ENCODE measurements at regions not wholly inside any gene's neighbourhood (a gene's known extent, or its start where the extent isn't known, plus 50 kb on each side); places are given as distances from the start of the nearest gene placed in this dataset.

DNA sequence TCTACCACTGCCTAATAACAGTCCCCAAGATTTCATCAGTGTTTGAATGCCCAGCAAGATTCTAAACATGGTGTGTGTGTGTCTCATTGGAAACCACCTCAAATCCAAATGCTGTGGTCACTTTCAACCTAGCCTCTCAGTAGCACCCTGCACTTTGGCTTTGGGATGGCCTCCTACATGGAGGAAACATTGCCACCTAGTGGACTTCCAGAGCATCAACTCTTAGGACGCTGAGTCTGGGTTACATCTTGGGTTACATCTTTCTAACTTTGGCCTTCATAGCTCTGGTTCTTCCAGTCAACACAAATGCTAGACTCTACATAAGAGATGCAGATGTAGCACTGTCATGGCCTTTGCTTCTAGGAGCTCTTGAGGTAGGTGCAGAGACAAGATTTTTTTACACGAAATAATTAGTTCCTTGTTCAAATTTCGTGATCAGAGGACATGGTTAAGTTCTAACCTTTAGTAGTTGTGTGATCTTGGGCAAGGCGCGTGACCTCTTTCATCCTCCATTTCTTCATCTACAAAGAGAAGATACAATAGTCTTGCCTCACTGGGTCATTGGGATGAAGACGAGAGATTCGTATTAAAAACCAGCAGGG lies 113.5 kb upstream of the VASH1 start:
- TF ChIP-seq, protein P1, sequence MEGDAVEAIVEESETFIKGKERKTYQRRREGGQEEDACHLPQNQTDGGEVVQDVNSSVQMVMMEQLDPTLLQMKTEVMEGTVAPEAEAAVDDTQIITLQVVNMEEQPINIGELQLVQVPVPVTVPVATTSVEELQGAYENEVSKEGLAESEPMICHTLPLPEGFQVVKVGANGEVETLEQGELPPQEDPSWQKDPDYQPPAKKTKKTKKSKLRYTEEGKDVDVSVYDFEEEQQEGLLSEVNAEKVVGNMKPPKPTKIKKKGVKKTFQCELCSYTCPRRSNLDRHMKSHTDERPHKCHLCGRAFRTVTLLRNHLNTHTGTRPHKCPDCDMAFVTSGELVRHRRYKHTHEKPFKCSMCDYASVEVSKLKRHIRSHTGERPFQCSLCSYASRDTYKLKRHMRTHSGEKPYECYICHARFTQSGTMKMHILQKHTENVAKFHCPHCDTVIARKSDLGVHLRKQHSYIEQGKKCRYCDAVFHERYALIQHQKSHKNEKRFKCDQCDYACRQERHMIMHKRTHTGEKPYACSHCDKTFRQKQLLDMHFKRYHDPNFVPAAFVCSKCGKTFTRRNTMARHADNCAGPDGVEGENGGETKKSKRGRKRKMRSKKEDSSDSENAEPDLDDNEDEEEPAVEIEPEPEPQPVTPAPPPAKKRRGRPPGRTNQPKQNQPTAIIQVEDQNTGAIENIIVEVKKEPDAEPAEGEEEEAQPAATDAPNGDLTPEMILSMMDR (conservative IDR thresholded peaks at IDR 0.05) = peak; percentile 95
- TF ChIP-seq EZH2 (IDR thresholded peaks at IDR 0.05; ENCODE audit: low read depth) = no peak

Measured in PC-9 (cell line).